ENCODE measurements at regions not wholly inside any gene's neighbourhood (a gene's known extent, or its start where the extent isn't known, plus 50 kb on each side); places are given as distances from the start of the nearest gene placed in this dataset.

DNA sequence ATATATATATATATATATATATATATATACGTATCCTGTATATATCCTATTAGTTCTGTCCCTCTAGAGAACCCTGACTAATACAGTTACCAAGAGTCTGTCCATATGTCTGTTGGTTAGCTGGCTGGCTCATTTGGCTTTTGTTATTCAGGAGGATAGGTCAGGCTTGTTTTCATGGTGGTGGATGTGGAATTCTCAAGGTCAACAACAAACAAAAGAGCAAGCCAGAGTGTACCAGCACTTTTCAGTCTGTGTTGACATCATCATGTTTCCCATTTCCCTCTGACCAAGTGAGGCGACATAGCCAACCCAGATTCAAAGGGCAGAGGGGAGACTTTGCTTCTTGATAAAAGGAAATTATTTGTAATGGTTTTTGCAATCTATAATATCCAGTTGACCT lies 88.5 kb upstream of the PTCHD4 start:
- H3K27ac Mint-ChIP-seq: no peak overlapping the region
- DNase-seq (no peak), ATAC-seq (no peak)
- H3K4me3 Mint-ChIP-seq: no peak overlapping the region
- intact Hi-C loops (cut with micrococcal nuclease): no loop called here
- TF ChIP-seq, protein P1, sequence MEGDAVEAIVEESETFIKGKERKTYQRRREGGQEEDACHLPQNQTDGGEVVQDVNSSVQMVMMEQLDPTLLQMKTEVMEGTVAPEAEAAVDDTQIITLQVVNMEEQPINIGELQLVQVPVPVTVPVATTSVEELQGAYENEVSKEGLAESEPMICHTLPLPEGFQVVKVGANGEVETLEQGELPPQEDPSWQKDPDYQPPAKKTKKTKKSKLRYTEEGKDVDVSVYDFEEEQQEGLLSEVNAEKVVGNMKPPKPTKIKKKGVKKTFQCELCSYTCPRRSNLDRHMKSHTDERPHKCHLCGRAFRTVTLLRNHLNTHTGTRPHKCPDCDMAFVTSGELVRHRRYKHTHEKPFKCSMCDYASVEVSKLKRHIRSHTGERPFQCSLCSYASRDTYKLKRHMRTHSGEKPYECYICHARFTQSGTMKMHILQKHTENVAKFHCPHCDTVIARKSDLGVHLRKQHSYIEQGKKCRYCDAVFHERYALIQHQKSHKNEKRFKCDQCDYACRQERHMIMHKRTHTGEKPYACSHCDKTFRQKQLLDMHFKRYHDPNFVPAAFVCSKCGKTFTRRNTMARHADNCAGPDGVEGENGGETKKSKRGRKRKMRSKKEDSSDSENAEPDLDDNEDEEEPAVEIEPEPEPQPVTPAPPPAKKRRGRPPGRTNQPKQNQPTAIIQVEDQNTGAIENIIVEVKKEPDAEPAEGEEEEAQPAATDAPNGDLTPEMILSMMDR (IDR thresholded peaks at IDR 0.05): no peak
- POLR2A ChIA-PET: no interaction called here
- no peaks in the 10 kb centered on the region for H3K27me3 Mint-ChIP-seq
- no peaks in the 10 kb centered on the region for H3K36me3 Mint-ChIP-seq (ENCODE audit: low read depth)
- no peaks in the 10 kb centered on the region for H3K4me1 Mint-ChIP-seq (ENCODE audit: low read depth)
- CTCF ChIA-PET: no interaction called here
- H3K9me3 Mint-ChIP-seq: peaks cover 14% of the 10 kb centered on the region

DNA sequence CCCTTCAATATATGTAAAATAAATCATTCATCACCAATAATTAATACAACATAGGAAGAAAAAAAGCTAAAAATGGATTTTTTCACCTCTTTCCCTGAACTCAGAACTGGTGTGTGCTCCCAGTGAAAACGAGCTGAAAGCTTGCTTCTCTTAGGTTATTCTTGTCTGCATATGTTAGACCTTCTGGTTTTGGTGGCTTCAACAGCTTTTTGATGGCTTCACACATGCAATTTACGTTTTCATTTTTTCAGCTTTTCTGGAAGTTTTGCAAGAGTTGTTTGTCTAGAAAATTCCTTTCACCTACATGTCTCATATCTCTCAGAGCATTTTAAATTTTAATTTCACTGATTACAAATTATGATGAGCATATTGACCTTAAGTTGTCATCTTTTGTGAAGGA lies 86.9 kb upstream of the PTCHD4 start:
- intact Hi-C loops (cut with micrococcal nuclease): no loop called here
- H3K4me3 Mint-ChIP-seq: no peak overlapping the region
- no peaks in the 10 kb centered on the region for H3K4me1 Mint-ChIP-seq (ENCODE audit: low read depth)
- H3K9me3 Mint-ChIP-seq: peaks cover 5% of the 10 kb centered on the region
- no peaks in the 10 kb centered on the region for H3K27me3 Mint-ChIP-seq
- H3K27ac Mint-ChIP-seq: no peak overlapping the region
- DNase-seq: no peak
- ATAC-seq: no peak
- CTCF ChIA-PET: no interaction called here
- TF ChIP-seq, protein P1 (IDR thresholded peaks at IDR 0.05): no peak
- no peaks in the 10 kb centered on the region for H3K36me3 Mint-ChIP-seq (ENCODE audit: low read depth)
- POLR2A ChIA-PET: no interaction called here

DNA sequence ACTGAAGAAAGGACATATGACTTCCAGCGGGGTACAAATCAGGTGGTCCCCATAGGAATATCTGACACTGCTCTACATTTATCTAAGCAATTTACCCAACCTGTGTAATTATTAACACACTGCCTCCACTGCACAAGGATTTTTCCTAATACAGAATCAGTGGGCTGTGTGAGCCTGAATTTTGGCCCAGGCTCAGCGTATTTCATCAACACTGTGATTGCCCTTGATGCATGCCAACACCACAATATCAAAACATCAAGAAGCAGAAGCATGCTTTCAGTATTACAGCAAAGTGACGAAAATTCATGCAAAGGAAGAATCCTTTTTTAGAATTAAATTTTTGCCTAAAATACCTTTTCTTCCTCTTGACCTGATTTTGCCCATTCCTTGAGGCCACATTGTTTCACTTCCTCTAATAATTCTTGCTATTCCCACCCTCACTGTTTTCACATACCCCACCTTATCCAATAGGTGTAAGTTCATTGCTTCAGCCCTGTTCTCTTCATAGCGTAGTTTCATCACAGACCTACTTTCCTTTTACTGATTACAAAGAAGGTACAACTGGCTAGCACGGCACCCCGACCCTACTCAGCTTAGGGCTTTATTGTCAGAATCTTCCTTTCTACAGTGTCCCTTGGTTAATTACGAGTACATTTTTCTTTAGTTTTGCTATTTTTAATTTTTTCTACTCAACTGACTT lies 83.7 kb upstream of the PTCHD4 start:
- TF ChIP-seq, protein P1 (IDR thresholded peaks at IDR 0.05): no peak
- POLR2A ChIA-PET: no interaction called here
- H3K27me3 Mint-ChIP-seq: no peaks in the 10 kb centered on the region
- no peak overlapping the region for H3K27ac Mint-ChIP-seq
- H3K4me3 Mint-ChIP-seq: no peak overlapping the region
- intact Hi-C loops (cut with micrococcal nuclease): no loop called here
- H3K4me1 Mint-ChIP-seq (ENCODE audit: low read depth): no peaks in the 10 kb centered on the region
- CTCF ChIA-PET: no interaction called here
- no peaks in the 10 kb centered on the region for H3K36me3 Mint-ChIP-seq (ENCODE audit: low read depth)
- H3K9me3 Mint-ChIP-seq: no peaks in the 10 kb centered on the region
- DNase-seq: no peak
- no peak for ATAC-seq

DNA sequence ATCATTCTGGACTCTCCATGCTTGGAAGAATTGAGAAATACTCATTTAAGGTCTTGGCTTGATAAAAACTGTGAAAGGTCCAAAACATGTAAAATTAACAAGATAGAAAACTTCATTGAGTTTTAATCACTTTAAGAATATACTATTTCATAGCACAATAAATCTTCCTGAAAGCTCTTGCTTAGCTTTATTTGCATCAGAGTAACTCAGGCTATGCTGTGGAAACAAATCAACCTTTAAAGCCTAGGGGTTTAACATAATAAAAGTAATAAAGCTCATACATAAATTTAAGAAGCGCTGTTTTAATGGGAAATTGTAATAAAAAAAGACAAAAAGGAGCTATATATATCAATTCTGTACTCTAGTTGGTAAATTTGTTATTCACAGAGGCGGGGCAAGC lies 77.2 kb upstream of the PTCHD4 start:
- POLR2A ChIA-PET: no interaction called here
- no peaks in the 10 kb centered on the region for H3K36me3 Mint-ChIP-seq (ENCODE audit: low read depth)
- no peak overlapping the region for H3K27ac Mint-ChIP-seq
- CTCF ChIA-PET: interaction anchor here (0.8 kb wide), 1 partner anchor 13 kb away, joined by 3 read pairs; no protein-coding TSS in a partner anchor
- DNase-seq (no peak), ATAC-seq (no peak)
- no peak overlapping the region for H3K4me3 Mint-ChIP-seq
- TF ChIP-seq, protein P1 (IDR thresholded peaks at IDR 0.05): no peak
- intact Hi-C loops (cut with micrococcal nuclease): no loop called here
- H3K27me3 Mint-ChIP-seq: no peaks in the 10 kb centered on the region
- H3K9me3 Mint-ChIP-seq: no peaks in the 10 kb centered on the region
- H3K4me1 Mint-ChIP-seq (ENCODE audit: low read depth): no peaks in the 10 kb centered on the region

DNA sequence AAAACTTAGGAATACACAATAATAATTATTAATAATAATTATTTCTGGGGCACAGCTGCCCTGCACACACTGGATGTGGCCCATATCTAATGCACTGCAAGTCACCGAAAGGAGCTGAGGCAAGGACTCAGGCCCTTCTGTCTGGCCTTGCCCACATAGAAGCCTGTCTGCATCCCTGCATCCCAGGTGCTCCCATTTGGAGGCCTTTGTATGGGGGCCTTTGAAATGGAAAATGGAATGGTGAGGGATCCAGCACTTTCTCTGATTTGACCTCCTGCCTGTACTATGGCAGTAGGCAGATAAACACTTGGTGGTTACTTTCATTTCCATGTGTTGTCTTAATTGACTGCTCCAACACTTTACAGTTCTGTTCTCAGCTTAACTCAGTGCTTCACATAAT lies 75.7 kb upstream of the PTCHD4 start:
- Mint-ChIP-seq H3K4me3 (no peak overlapping the region), H3K27ac (no peak overlapping the region), H3K9me3 (no peaks in the 10 kb centered on the region), H3K27me3 (no peaks in the 10 kb centered on the region), H3K4me1 (ENCODE audit: low read depth) (no peaks in the 10 kb centered on the region), H3K36me3 (ENCODE audit: low read depth) (no peaks in the 10 kb centered on the region)
- ATAC-seq (no peak), DNase-seq (no peak)
- intact Hi-C loops (cut with micrococcal nuclease): no loop called here
- ChIA-PET POLR2A (no interaction called here), CTCF (no interaction called here)
- TF ChIP-seq, protein P1 (IDR thresholded peaks at IDR 0.05): no peak
